HG03520 (cell line): ENCODE measurements at regions not wholly inside any gene's neighbourhood (a gene's known extent, or its start where the extent isn't known, plus 50 kb on each side); places are given as distances from the start of the nearest gene placed in this dataset.

ENCODE experiments used
- ATAC-seq: cut with Tn5 transposase; IDR thresholded peaks from one replicate; pipeline ENCODE4 v1.9.1; 2021; ENCODE audit warnings: mild to moderate bottlenecking, moderate library complexity; ENCODE audit not compliant: unreplicated experiment

DNA sequence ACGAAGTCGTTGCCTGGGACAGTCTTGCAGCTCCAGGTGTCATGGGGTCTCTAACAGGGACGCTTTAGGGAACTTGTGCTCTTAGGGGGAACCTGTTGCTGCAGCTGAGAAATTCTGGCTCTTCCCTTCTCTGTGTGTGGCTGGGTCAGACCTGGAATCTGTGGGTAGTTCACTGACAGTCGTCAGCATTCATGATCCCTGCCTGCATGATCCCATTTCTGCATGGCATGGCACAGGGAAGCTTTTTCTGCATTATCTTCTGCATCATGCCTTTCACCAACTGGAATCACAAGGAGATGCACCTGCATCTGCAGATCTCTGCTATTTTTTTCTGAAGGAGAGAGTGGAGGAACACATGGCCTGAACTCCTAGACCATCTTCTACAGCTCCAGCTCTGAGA, 85.6 kb downstream of the SOX9 start:
- ATAC-seq, result no peak

GRCh38 chr17:72208832-72209231, 88.0 kb downstream of the SOX9 start:
- ATAC-seq, result no peak

DNA sequence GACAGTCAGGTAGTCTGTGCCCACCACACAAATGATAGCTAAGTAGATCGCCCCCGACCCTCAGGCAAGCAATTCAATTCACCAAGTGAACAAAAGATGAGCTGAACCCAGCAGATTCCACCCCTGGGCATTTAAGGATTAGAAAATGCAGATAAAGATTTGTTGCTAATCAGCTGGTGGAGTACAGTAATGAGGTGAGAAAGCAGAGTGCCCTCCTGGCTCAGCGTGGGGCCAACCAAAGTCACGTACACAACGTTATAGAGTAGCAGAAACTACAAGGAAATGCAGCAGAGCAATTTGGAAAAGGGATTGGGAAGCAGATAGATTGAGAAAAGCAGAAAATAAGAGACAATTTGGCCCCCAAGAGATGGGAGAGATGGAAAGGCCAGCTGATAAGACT, 91.2 kb downstream of the SOX9 start:
- no peak for ATAC-seq

GRCh38 chr17:72215490-72215889, 94.7 kb downstream of the SOX9 start:
- ATAC-seq, result no peak

DNA sequence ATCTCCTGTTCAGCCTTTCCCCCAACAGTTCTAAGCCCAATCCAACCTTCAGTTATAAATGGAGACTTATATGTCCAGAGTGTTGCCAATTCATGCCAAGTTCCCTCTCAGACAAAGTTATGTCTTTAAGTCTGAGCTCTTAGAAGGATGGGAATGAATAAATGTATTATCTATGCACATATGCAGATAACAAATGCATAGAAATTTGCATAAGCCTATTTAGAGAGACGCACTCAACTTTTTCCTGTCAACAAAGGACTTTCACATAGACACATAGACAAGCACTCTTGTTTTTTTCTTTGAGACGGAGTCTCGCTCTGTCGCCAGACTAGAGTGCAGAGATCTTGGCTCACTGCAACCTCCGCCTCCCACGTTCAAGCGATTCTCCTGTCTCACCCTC, 95.1 kb downstream of the SOX9 start:
- no peak for ATAC-seq

GRCh38 chr17:72219137-72219823, 98.5 kb downstream of the SOX9 start:
- ATAC-seq, result no peak

GRCh38 chr17:72219824-72220493, 99.1 kb downstream of the SOX9 start:
- ATAC-seq, result no peak

GRCh38 chr17:72222661-72223380, 102.0 kb downstream of the SOX9 start:
- no peak for ATAC-seq

- no peak for ATAC-seq
Observed at GRCh38 chr17:72223866-72224291, 103.1 kb downstream of the SOX9 start.

GRCh38 chr17:72226322-72226721, 105.5 kb downstream of the SOX9 start:
- ATAC-seq, result no peak

DNA sequence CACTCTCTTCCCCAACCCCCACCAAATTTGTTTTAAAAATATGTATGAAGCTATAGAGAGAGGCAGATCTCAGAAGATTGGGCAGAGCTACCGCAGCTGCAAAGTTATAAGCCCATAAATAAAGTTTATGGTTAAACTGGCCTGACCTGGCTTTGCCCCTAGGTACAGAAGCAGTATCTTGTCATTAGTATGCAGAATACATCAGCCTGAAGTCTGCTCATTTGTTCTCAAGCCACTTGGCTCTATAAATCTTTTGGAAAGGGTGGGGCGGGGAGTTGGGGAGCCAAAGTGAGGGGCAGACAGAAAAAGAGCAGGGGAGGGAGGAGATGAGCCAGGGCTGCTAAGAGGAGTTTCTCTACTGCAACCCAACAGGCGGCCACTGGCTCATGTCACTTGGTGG, 113.2 kb downstream of the SOX9 start:
- ATAC-seq, result no peak

- no peak for ATAC-seq
Observed at GRCh38 chr17:72234985-72235384, 114.2 kb downstream of the SOX9 start.

DNA sequence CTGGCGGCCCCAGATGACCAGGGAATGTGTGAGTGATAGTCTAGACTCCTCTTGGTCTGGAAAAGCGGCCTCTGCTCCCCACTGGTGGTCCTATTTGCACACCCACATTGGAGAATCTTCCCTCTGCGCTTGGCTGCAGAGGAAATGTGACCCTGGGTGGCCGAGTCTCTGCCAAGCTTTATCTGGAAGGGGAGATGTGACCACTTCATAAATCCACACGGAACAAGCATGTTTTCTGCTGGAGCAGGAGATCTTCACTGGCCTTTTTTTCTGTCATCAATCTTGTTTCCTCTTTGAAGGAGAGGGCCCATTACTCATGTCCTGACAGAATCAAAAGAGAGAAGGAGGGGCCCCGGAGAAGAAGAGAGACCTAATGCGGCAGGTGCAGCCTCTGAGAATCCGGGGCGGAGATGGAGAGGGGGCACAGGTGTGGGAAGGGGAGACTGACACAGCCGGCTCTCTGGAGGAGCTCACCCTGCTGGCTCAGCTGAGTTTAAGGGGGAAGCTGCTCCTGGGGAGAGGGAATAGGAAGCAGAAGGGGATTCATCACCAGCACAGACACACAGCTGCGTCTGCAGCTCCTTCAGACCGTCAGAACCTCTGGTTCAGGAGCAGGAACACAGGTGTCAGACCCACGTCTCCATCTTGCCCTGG, 116.3 kb downstream of the SOX9 start:
- no peak for ATAC-seq

GRCh38 chr17:72238157-72238673, 117.4 kb downstream of the SOX9 start:
- no peak for ATAC-seq

DNA sequence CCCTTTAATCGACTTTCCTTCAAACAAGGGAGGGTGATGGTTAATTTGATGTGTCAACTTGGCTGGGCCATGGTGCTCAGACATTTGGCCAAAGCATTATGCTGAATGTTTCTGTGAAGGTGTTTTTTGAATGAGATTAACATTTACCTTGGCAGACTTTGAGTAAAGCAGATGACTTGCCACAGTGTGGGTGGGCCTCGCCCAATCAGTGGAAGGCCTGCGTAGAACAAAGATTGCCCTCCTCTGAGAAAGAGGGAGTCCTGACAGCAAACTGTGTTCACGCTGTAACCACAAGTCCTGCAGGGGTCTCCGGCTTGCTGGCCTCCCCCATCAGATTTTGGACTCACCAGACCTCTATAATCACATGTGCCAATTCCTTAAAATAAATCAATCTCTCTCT, 118.7 kb downstream of the SOX9 start:
- no peak for ATAC-seq

GRCh38 chr17:72240333-72240732, 119.5 kb downstream of the SOX9 start:
- ATAC-seq, result no peak

GRCh38 chr17:72244494-72244893, 123.7 kb downstream of the SOX9 start:
- no peak for ATAC-seq

DNA sequence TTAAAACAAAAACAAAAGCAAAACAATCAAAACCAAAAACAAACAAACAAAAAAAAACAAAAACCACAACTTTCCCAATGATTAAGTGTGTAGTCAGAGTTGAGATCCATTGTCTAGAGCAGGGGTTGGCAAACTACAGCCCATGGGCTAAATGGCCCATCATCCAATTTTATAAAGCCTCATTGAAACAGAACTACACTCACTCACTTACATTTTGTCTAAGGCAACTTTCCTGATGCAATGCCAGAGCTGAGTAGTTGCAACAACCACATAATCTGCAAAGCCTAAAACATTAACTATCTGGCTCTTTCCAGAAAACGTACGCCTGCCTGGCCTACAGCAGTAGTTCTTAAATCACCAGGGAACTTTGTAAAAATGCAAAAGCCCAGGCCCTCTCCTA, 124.1 kb downstream of the SOX9 start:
- no peak for ATAC-seq

- no peak for ATAC-seq
Observed at GRCh38 chr17:72249441-72249840, 128.6 kb downstream of the SOX9 start.

- no peak for ATAC-seq
Observed at GRCh38 chr17:72250206-72250605, 129.4 kb downstream of the SOX9 start.

GRCh38 chr17:72253597-72253996, 132.8 kb downstream of the SOX9 start:
- no peak for ATAC-seq
